ENCODE measurements at regions not wholly inside any gene's neighbourhood (a gene's known extent, or its start where the extent isn't known, plus 50 kb on each side); places are given as distances from the start of the nearest gene placed in this dataset.

GRCh38 chr12:127175361-127175760, 1091.6 kb upstream of the TMEM132C start:
- Histone ChIP-seq H3K79me2 (ENCODE audit: control insufficient read depth, insufficient read depth, low read length) (no peaks in the 10 kb centered on the region), H3K4me1 (ENCODE audit: control insufficient read depth, insufficient read depth, low read length) (no peaks in the 10 kb centered on the region), H3K9me3 (replicated peaks; ENCODE audit: control insufficient read depth, insufficient read depth, low read length) (no peaks in the 10 kb centered on the region; the same call in 2 of the 3 replicates), H3K36me3 (ENCODE audit: control insufficient read depth in 2 of 2, insufficient read depth in 2 of 2, low read length in 1 of 2) (no peaks in the 10 kb centered on the region), H3K4me2 (ENCODE audit: control insufficient read depth, insufficient read depth) (no peak overlapping the region), H3K4me3 (no peak overlapping the region), H3K27ac (ENCODE audit: control insufficient read depth, insufficient read depth) (no peak overlapping the region), H3K27me3 (replicated peaks in 1 of 2; ENCODE audit: control insufficient read depth in 2 of 2, insufficient read depth in 2 of 2, low read length in 1 of 2) (no peaks in the 10 kb centered on the region), H2AFZ (ENCODE audit: control insufficient read depth, low read depth, low read length) (no peak overlapping the region), H3K9ac (ENCODE audit: control insufficient read depth, insufficient read depth, low read length) (no peak overlapping the region), H4K20me1 (ENCODE audit: control insufficient read depth, insufficient read depth) (no peaks in the 10 kb centered on the region)
- CTCF ChIA-PET = no interaction called here
- no peak for DNase-seq (ENCODE audit: low read depth, low spot score)
- intact Hi-C loops (cut with micrococcal nuclease; ENCODE audit: unreplicated experiment) (no loop called here), in situ Hi-C loops (cut with MboI) (no loop called here)
- no peak for ATAC-seq
- BruUV-seq (replicated peaks) = no TSS peak
- RAD21 ChIA-PET (ENCODE audit: unreplicated experiment) = no interaction called here
- FAIRE-seq = no peak
- POLR2A ChIA-PET = no interaction called here
- TF ChIP-seq MTA2 (IDR thresholded peaks at IDR 0.05; ENCODE audit: low read depth) = no peak
- no peak for TF ChIP-seq MTA3 (IDR thresholded peaks at IDR 0.05; ENCODE audit: borderline replicate concordance, low read length)
- TF ChIP-seq RBBP5 (conservative IDR thresholded peaks at IDR 0.05) = no peak
- no peak for TF ChIP-seq ZNF592 (IDR thresholded peaks at IDR 0.05)
- TF ChIP-seq CHD1 (IDR thresholded peaks at IDR 0.05; ENCODE audit: low read depth, low read length) = no peak
- no peak for TF ChIP-seq CBX5 (IDR thresholded peaks at IDR 0.05; ENCODE audit: low read depth)
- TF ChIP-seq SIN3A (IDR thresholded peaks at IDR 0.05; ENCODE audit: low read depth, low read length) = no peak
- no peak for TF ChIP-seq BHLHE40 (IDR thresholded peaks at IDR 0.05; ENCODE audit: borderline replicate concordance in 1 of 2, low read depth in 2 of 2, low read length in 1 of 2)
- TF ChIP-seq POLR2AphosphoS2 (IDR thresholded peaks at IDR 0.05; ENCODE audit: low read depth, low read length) = no peak
- no peak for TF ChIP-seq JUND (IDR thresholded peaks at IDR 0.05; ENCODE audit: low read depth, low read length)
- 19% methylated on average over 4 of the region's 4 CpGs for WGBS (ENCODE audit: insufficient coverage, insufficient replicate concordance, low lambda C conversion rate, missing lambda C conversion rate)
- SMC1A ChIA-PET (ENCODE audit: uncharacterized antibody, unreplicated experiment) = no interaction called here
